SJSA1 (cell line): ENCODE measurements at regions not wholly inside any gene's neighbourhood (a gene's known extent, or its start where the extent isn't known, plus 50 kb on each side); places are given as distances from the start of the nearest gene placed in this dataset.

ENCODE experiments used
- DNase-seq, 2 experiments: peaks; one replicate each; pipeline ENCODE4 v3.0.0-alpha.2; 2015 to 2020; ENCODE audit warnings: low spot score in 2 of 2, low read depth in 1 of 2
- H3K27ac ChIP-seq: fragments of 250-450 bp; sonication (Bioruptor Pico); 2 replicates; pipeline ENCODE4 v1.5.1; 2020; ENCODE audit warnings: mild to moderate bottlenecking, moderate library complexity
- H3K27me3 ChIP-seq: fragments of 250-450 bp; sonication (Bioruptor Pico); replicated peaks from 2 replicates; pipeline ENCODE4 v1.5.1; 2020; ENCODE audit warnings: mild to moderate bottlenecking, moderate library complexity
- H3K36me3 ChIP-seq: fragments of 250-450 bp; sonication (Bioruptor Pico); 2 replicates; pipeline ENCODE4 v1.5.1; 2020; ENCODE audit warnings: mild to moderate bottlenecking
- H3K4me1 ChIP-seq: fragments of 250-450 bp; sonication (Bioruptor Pico); replicated peaks from 2 replicates; pipeline ENCODE4 v1.6.1; 2021; ENCODE audit warnings: mild to moderate bottlenecking
- H3K4me3 ChIP-seq: fragments of 250-450 bp; sonication (Bioruptor Pico); 2 replicates; pipeline ENCODE4 v1.5.1; 2020; ENCODE audit warnings: mild to moderate bottlenecking
- H3K9me3 ChIP-seq: fragments of 250-450 bp; sonication (Bioruptor Pico); replicated peaks from 2 replicates; pipeline ENCODE4 v1.5.1; 2020; ENCODE audit warnings: mild to moderate bottlenecking

DNA sequence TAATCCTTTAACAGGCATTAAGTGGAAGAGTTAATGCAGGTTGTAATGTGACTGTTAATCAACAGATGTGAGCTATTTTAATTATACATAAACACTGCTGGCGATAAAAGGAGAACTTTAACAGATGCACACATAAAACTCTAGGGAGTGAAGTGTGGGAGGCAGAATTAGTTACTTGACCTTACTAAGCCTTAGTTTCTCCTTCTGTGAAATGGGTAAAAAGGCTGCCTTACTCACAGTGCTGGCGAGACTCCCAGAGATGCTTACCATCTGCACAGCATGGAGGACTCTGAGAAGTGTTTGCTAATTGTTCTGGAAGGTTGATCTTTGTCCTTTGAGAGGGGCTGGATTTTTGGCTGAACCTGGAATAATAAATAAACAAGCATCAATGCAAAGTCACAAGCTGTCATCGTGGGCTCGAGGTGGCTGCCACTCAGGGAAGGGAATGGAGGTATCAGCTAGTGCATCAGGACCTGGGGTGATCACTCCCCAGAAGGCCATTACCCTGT lies 58.6 kb upstream of the MPEG1 start:
- Histone ChIP-seq H3K36me3 (no peaks in the 10 kb centered on the region), H3K4me1 (peaks cover 49% of the 10 kb centered on the region), H3K27ac (peak overlapping the region; percentile 47), H3K27me3 (no peaks in the 10 kb centered on the region), H3K4me3 (no peak overlapping the region), H3K9me3 (no peaks in the 10 kb centered on the region)
- no peak for DNase-seq

DNA sequence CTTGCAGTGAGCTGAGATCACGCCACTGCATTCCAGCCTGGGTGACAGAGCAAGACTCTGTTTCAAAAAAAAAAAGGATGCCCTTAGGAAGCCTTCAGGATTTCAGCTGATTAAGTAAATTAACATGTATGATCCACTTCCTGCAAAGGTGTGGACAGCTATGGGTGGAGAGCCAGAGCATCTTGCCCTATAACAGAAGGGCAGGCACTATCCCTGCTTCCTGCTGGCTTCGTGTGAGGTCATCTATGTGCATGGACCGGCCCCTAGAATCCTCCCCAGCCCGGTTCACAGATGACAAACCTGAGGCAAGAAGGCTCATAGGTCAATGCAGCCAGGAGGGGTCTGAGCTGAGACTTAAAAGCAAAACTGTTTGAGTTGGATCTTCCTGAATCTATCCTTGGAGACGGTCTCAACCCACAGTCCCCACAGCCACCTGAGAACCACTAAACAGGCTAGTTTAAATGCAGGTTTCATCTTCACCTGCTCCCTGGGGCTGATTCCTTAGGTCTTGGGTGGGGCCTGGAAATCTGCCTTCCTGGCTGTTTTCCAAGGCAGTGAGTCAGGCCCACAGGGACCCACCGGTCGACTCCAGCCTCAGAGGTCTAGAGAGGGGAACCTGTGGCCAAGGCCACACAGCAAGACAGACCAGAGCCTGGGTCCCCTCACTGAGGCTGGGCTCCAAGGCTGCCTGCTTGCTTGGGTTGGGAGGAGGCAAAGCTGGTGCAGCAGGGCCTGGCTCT lies 55.2 kb upstream of the MPEG1 start:
- H3K4me1 ChIP-seq, result peaks cover 49% of the 10 kb centered on the region
- no peaks in the 10 kb centered on the region for H3K36me3 ChIP-seq
- no peaks in the 10 kb centered on the region for H3K27me3 ChIP-seq
- peak overlapping the region; percentile 73 for H3K27ac ChIP-seq
- no peaks in the 10 kb centered on the region for H3K9me3 ChIP-seq
- DNase-seq, result peak; percentile 74 to 76
- no peak overlapping the region for H3K4me3 ChIP-seq

DNA sequence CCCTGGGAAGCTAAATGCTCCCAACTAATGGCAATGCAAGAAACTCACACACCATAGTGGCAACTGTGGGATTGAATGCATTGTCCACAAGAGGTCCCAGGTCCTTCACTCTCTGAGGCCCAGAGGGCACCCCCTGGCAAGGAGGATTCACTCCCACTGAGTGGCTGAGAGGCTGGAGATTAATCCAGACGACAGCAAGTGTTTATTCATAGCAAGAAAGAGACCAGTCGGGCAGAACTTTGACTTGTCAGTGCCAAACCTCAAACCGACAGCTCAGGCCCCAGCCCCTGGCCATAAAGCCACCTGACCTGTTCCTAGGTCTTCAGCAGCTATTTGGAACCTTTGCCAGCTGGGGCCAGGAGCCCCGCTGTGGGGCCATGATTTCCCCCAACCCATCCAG lies 54.5 kb upstream of the MPEG1 start:
- Histone ChIP-seq H3K27me3 (no peaks in the 10 kb centered on the region), H3K9me3 (no peaks in the 10 kb centered on the region), H3K4me3 (no peak overlapping the region), H3K4me1 (peaks cover 49% of the 10 kb centered on the region), H3K27ac (peak overlapping the region; percentile 73), H3K36me3 (no peaks in the 10 kb centered on the region)
- no peak for DNase-seq

DNA sequence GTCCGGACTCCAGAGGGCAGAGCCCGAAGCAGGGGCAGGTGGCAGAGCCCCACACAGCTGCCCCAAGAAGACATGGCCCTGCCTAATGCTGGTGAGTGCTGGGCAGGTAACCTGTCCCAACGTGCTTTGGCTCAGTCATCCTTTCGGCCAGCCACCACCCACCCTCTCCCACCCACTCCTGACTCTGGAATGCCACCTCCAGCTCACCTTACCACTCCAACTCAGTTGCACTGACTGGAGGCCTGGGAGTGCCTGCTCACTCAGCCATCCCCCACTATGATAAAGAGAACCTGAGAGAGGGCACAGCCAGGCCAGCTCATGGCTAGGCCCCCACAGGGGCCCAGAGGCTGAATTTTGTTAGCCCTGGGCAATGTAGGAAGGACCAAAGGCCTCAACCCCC lies 53.8 kb upstream of the MPEG1 start:
- Histone ChIP-seq H3K4me1 (peaks cover 47% of the 10 kb centered on the region), H3K4me3 (no peak overlapping the region), H3K36me3 (no peaks in the 10 kb centered on the region), H3K27ac (peak overlapping the region; percentile 73; the same call in 1 of the 2 replicates), H3K27me3 (no peaks in the 10 kb centered on the region), H3K9me3 (no peaks in the 10 kb centered on the region)
- no peak for DNase-seq

DNA sequence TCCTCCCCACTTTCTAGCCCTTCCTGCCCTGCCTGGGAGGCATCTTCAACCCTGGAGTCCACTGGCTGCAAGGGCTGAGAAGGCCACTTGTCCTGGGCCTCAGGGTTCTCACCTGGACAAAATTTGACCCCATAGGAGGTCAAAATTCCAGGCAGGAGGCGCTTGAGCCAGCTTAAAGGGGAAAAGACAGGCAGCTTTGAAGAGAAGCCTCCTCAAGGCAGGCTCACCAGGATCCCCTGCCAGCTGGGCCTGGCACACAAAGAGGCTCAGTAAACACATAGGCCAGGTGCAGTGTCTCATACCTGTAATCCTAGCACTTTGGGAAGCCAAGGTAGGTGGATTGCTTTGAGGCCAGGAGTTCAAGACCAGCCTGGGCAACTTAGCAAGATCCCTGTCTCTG lies 53.0 kb upstream of the MPEG1 start:
- no peaks in the 10 kb centered on the region for H3K36me3 ChIP-seq
- H3K4me3 ChIP-seq, result no peak overlapping the region
- no peak for DNase-seq
- no peaks in the 10 kb centered on the region for H3K9me3 ChIP-seq
- H3K4me1 ChIP-seq, result peaks cover 40% of the 10 kb centered on the region
- no peaks in the 10 kb centered on the region for H3K27me3 ChIP-seq
- no peak overlapping the region for H3K27ac ChIP-seq

- Histone ChIP-seq H3K27ac (no peak overlapping the region), H3K4me3 (no peak overlapping the region), H3K9me3 (no peaks in the 10 kb centered on the region), H3K27me3 (no peaks in the 10 kb centered on the region), H3K4me1 (peaks cover 30% of the 10 kb centered on the region), H3K36me3 (no peaks in the 10 kb centered on the region)
- no peak for DNase-seq
Measured at GRCh38 chr11:59264736-59265135, 52.0 kb upstream of the MPEG1 start.

DNA sequence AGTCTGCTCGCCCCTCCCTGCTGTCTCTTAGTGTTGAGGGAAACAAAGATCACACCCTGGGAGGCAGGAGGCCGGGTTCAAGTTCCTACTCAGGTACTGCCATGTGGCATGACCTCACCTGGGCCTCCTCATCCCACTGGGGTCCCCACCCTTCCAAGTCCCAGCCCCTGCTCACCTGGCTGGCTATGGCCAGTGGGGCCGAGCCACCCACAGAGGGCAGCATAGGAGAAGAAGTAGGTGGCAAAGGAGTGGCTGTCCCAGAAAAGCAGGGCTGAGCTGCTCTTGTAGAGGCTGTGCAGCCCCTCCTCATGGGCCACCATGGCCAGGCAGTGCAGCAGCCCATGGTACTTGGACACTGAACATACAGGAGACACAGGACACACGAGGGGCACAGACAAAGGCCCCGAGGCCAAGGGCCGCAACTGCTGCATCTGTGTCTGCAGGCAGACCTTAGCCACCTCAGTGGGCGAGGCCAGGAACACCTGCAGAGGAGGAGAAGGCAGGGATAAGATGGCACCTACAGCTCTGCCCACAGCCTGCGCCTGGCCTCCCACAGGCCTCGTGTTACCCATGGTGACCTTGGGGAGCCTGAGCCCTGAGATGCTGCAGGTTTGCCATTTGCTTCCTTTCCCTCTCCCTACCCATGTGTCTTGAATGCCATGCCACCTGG lies 50.6 kb upstream of the MPEG1 start:
- Histone ChIP-seq H3K27ac (no peak overlapping the region), H3K36me3 (no peaks in the 10 kb centered on the region), H3K27me3 (no peaks in the 10 kb centered on the region), H3K4me1 (peaks cover 16% of the 10 kb centered on the region), H3K9me3 (no peaks in the 10 kb centered on the region), H3K4me3 (no peak overlapping the region)
- no peak for DNase-seq
